DMS53 (cell line): ENCODE measurements at regions not wholly inside any gene's neighbourhood (a gene's known extent, or its start where the extent isn't known, plus 50 kb on each side); places are given as distances from the start of the nearest gene placed in this dataset.
A peak's percentile ranks its signal among the peaks of the same experiment; 100 is the strongest.

Experiments
- DNase-seq: peaks from one replicate; lab custom pipeline; 2025; lab: John Stamatoyannopoulos, UW

DNA sequence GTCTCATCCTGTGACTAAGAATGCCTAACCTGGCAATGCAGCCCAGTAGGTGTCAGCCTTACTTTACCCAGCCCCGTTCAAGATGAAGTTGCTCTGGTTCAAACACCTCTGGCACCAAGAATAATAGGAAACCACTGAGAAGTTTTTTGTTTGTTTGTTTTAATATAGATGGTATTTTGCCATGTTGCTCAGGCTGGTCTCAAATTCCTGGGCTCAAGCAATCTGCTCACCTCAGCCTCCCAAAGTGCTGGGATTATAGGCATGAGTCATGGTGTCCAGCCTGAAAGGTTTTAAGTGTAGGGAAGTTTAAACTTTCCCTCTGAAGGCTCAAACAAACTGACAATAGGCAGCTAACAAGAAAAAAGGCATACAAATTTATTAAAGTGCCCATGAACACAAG, 51.2 kb upstream of the ABCC4 start:
- DNase-seq: no peak

DNA sequence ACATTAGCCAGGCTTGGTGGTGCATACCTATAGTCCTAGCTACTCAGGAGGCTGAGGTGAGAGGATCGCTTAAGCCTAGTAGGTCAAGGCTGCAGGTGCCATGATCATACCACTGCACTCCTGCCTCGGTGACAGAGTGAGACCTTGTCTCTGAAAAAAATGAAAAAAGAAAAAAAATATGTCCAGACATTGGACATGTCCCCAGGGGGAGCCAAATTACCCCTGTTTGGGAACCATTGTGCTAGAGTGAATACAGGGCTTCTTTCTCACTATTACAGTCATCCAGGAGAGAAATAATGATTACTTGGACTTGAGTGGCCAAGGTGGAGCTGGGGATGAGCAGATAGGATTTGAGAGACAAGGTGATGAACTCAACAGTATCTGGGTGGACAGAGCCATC, 52.9 kb upstream of the ABCC4 start:
- DNase-seq: no peak

DNA sequence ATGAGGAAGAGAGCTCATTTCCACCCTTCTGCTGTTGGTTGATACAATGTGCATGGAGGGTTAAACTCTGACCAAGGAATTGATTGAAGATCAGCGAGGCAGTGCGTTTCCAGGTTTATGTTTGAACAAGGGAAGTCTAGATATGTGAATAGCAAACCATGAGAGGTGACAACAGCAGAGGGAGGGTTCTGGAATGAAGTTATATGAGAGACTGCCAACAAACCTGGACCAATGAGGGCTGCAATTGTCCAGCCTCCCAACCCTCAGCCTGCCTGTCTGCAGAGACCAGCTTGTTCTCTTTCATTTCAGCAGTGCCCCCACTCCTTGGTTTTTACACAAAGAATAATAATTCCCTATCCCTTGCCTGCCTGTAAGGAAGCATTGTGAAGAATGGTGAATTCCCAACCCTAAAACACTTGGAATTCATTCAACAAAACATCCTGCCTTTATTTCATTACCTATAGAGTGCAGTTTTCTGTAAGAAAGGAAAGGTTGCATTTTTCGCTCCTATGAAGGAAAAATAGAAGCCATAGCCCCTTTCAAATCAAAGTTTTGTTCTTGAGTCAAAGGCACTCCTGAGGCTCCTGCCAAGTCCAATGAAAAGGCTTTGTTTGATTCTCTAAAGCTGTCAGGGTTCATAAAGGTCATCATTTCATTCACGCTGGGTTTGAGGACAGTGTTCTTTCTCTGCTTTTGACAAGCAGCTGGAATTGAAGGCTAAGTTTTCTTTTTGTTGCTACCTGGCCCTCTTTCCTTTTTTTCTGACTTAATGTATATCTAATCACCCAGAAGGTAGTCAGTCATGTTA, 53.6 kb upstream of the ABCC4 start:
- no peak for DNase-seq

DNA sequence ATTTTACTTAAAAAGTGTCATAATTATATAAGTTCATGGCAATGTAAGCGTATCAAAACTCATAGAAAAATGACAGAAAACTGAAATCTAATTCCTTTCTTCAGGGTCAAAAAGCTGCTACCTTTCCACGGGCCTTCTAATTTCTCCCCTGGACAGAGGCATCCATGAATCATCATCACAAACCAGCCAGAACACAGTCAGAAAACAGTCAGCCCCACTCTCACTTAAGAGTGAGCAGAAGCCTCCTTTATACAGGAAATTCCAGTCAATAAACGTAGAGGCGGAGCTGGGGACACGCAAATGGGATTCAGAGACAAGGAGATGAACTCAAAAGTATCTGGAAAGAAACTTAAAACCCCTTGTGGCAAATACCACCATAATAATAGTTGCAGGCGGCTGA, 54.2 kb upstream of the ABCC4 start:
- DNase-seq: no peak

DNA sequence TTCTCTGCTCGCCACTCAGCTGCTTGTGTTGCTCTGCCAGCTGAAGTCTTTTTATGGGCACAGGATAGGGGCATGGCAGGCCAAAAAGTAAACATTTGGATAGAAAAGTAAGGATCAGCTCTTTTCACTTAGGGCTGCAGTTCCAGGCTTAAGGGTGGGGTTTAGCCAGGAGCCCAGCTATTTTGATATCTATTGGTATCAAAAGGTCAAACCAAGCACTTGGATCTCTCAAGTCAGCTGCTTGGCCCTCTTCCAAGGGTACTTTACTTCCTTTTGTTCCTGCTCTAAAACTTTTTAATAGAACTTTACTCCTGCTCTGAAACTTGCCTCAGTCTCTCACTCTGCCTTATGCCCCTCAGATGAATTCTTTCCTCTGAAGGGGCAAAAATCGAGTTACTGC, 55.7 kb upstream of the ABCC4 start:
- DNase-seq: no peak

DNA sequence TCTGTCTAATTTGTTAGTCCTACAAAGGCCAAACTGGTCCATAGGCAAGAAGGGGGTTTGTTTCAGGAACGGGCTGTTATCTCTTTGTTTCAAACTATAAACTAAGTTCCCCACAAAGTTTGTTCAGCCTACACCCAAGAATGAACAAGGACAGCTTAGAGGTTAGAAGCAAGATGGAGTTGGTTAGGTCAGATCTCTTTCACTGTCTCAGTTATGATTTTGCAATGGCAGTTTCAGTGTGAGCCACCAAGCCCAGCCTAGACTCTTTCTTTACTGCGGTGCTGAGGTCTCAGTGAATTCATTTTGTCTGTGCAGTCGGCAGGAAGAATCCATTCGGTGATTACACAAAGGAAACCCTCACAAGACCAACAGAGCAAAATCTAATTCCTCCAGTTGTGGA, 56.6 kb upstream of the ABCC4 start:
- no peak for DNase-seq

DNA sequence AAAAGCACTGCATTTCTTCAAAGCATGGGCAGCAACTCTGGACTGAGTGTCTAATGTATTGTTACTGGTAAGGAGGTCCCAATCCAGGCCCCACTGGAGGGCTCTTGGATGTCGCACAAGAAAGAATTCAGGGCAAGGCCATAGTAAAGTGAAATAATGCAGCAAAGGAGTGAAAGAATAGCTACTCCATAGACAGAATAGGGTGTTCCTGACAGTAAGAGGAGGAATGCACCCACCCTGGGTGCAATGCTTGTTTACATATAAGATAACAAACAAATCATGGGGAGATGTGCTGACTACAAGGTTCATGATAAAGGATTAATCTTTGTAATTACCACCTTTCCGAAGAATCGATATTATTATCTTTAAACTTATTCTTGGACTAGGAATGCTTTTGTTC, 58.8 kb upstream of the ABCC4 start:
- no peak for DNase-seq

DNA sequence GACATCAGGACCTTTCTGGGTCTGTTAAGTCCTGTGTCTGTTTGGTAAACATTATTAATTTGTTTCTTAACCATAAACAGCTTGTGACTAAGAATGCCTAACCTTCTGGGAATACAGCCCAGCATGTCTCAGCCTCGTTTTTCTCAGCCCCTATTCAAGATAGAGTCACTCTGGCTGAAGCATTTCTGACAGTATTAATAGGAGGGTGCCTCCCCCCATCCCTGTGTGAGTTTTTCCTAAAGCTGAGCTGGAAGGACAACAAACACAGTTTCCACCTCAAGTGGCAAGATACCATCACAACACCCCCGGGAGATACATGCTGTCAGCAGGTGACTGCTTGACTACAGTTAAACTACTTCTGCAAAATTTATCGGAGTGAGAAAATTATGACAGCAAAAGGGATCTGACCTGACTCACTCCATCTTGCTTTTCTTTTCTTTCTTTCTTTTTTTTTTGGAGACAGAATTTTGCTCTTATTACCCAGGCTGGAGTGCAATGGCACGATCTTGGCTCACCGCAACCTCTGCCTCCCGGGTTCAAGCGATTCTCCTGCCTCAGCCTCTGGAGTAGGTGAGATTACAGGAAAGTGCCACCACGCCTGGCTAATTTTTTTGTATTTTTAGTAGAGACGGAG, 59.3 kb upstream of the ABCC4 start:
- DNase-seq: no peak

DNA sequence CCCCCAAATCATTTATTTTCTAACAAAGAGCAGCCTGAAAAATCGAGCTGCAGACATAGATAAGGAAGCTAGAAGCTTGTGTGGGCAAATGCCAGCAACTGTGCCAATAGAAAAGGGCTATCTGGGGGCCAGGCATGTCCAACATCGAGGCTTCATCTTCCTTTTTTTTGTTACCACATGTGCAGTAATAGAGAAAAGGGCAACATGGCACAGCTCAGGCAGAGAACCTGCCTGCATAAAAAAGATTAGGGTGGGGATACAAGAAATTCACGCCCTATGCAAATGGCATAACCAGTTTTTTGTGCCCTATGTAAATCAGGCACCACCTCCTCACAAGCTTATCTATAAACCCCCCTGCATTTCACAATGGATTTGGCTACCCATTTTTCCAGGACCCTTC, 60.4 kb upstream of the ABCC4 start:
- DNase-seq: no peak

DNA sequence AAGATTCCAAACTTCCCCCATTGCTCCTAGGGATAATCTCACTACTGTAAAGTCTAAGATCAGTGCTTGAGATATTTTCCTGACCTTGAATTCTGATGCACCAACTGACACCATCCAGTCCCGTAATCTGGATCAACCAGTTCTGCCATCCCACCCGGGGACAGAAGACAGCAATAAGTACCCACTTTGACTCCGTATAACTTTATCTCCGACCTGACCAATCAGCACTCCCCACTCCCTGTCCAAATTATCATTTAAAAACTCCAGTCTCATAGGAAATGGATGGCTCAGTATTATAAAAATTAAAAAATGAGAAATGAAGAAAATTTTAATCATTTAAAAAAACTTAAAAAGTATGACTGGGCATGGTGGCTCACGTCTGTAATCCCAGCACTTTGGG, 61.4 kb upstream of the ABCC4 start:
- DNase-seq: no peak

DNA sequence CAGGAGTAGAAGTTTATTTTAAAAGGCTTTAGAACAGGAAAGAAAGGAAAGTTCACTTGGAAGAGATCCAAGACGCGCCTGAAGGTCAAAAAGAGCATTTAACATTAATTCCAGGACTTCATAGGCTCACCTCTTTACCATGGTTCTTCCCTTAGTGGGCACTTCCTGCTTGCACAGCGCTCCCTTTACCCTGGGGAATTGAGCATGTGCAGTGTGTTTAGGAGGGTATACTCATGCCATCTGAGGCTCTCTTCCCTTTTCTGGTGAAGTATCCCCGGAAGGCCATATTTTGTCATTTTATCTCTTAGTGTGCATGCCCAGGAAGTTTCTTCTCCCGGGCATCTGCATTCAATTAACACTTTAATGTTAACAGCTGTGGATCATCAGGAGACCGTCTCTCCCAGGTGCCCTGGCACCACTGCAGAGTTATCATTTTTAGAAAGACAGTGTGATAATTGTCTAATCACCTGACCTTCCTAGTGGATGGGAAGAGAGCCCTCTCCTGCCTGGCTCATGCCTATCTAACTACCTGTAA, 66.1 kb upstream of the ABCC4 start:
- DNase-seq: no peak

DNA sequence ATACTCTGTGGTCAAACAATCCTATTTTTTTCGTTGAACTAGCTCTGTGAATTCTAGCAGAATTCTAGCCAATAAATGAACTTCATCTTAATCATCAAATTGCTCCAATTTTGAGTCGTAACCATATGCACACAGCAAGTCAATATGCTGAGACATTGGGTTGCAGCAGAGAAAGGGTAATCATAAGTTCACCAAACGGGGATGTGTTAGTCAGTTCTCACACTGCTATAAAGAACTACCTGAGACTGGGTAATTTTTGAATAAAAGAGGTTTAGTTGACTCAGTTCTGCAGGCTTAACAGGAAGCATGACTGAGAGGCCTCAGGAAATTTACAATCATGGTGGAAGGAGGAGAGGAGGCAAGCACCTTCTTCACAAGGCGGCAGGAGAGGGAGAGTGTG, 67.7 kb upstream of the ABCC4 start:
- DNase-seq: no peak

DNA sequence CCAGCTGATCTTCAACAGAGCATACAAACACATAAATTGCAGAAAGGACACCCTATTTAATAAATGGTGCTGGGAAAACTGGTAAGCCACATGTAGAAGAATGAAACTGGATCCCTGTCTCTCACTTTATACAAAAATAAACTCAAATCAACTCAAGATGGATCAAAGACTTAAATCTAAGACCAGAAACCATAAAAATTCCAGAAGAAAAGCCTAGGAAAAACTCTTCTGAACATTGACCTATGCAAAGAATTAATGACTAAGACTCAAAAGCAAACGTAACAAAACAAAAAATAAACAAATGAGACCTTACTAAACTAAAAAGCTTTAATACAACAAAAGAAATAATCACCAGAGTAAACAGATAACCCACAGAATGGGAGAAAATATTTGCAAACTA, 74.5 kb upstream of the ABCC4 start:
- no peak for DNase-seq

DNA sequence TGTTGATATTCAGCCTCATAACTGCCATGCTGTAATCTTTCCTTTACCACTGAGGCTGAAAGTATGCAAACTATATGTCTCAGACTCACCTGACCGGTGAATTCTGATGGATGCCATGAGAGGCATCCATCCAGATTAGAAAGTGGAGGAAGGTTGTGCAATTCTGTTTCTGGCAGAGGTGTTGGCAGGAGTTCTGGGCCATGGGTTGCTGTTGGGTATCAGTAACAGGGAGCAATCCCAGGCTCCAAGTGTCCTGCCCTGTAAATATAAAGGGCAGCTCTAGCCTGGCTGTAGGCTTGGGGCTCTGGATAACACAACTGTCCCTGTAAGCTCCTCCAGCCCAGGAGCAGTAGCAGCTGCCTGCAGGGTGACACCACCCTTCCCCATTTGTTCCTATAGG, 77.4 kb upstream of the ABCC4 start:
- no peak for DNase-seq

DNA sequence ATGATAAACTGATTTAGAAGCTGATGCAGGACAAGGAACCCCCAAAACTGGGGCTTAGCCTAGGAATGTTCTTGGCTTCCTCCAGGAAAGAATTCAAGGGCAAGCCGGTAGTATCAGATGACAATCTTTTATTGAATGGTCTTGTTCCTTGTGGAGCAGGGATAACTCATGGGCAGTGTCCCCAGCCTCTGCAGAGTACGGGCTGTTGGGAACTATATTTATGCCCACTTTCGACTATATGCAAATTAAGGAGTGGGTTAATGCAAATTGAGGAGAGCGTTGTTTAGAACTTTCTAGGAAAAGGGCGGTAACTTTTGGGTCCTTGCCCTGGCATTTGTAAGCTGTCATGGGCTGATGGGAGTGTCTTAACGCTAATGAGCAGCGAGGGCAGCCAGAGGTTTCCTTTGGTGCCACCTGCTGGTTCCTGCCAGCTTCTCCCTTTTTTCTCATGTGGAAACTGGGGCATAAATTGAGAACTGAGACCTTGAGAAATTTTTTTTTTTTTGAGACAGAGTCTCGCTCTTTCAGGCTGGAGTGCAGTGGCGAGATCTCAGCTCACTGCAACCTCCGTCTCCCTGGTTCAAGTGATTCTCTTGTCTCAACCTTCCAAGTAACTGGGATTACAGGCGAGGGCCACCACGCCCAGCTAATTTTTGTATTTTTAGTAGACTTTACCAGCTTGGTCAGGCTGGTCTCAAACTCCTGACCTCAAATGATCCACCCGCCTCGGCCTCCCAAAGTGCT, 79.4 kb upstream of the ABCC4 start:
- DNase-seq: peak; percentile 76

DNA sequence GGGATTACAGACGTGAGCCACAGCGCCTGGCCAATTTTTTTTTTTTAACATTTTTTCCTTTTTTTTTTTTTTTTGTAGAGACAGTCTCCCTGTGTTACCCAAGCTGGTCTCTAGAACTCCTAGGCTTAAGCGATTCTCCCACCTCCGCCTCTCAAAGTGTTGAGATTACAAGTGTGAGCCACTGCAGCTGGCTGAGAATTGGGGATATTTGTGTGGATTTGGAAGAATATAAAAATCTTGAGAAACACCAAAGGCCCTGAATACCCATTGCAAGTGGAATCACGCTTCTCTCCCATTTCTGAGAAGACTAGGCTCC, 79.9 kb upstream of the ABCC4 start:
- no peak for DNase-seq

DNA sequence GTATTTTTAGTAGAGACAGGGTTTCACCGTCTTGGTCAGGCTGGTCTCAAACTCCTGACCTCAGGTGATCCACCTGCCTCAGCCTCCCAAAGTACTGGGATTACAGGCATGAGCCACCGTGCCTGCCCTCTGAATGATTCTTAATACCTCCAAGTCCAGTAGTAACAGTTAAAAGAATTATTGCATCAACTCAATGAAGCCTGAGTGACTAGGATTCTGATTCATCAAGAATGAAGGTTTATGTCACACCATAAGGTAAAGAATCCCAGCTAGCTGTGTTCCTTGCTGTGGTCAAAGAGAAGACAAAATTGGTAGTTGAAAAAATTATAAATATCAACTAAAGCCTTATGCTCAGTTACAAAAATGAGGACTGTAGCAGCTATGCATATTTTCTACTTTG, 81.2 kb upstream of the ABCC4 start:
- DNase-seq: no peak

DNA sequence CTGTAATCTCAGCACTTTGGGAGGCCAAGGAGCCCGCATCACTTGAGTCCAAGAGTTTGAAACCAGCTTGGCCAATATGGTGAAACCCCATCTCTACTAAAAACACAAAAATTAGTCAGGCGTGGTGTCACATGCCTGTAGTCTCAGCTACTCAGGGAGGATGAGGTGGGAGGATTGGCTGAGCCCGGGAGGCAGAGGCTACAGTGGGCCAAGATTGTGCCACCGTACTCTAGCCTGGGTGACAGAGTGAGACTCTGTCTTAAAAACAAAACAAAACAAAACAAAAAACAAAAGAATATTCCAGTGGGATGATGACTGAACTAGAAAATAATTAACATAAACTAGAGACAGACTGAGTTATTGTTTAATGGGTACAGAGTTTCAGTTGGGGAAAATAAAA, 81.7 kb upstream of the ABCC4 start:
- no peak for DNase-seq

DNA sequence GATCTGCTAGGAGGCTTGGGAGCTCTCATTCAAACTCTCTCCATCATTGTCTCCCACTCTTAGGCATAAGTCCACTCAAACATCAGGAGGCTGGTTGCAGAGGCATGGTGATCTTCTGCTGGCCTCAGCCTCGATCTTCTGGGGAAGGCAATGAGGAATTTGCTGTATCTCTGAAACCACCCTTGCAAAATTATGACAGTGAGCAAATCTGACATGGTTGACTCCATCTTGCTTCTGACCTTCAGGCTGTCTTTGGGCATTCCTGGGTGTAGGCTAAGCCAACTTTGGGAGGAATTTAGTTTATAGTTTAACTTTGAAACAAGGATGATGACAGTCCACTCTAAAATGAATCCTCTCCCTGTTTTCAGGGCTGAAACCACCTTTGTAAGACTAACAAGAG, 84.1 kb upstream of the ABCC4 start:
- no peak for DNase-seq

DNA sequence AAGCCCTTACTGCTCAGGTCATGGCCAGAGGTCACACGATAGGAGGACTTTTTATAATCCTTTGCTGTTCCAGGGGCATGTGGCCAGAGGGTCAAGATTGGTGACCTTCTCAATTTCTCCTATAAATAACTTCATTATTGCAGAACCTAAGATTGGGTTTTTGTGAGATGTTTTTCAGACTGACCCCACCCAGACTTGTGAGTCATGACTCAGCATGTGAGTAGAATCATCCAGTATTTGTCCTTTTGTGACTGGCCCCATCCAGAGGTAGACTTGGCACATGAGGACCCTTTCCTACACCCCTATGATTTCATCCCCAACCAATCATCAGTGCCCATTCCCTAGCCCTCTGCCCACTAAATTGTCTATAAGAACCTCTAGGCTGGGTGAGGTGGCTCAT, 84.5 kb upstream of the ABCC4 start:
- DNase-seq: no peak

DNA sequence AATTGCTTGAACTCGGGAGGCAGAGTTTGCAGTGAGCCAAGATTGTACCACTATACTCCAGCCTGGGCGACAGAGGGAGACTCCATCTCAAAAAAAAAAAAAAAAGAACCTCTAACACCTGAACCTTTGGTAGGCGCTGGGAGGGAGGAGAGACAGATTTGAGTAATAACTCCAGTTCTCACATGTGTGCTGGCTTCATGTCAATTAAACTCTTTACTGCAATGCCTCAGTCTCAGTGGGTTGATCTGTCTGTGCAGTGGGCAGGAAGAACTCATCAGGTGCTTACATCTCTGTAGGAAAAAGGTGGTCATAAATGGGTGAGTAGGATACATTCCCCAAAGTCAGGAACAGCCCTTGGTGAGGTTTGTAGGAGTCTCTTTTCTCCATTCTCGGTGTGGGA, 85.1 kb upstream of the ABCC4 start:
- DNase-seq: no peak

DNA sequence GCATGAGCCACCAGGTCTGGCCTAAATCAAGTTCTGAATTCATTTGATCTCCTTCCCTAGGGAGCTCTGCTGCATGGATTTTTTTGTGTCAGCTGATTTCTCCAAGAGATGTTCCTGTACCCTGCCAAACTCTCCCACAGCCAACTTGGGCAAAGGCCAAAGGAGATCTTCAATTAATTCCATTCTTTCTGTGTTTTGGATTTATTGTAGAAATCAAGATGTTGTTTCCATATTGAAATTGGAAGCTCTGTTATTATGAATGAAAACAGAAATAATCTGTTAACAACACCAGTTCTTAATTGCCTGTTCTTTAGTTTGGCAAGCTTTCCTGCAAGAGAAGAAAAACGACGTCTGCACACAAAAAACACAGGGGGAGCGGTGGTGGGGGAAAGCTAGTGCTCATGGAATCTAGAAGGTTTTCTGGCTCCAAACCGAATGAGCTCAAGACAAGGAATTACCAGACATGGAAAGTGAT, 86.5 kb upstream of the ABCC4 start:
- no peak for DNase-seq

DNA sequence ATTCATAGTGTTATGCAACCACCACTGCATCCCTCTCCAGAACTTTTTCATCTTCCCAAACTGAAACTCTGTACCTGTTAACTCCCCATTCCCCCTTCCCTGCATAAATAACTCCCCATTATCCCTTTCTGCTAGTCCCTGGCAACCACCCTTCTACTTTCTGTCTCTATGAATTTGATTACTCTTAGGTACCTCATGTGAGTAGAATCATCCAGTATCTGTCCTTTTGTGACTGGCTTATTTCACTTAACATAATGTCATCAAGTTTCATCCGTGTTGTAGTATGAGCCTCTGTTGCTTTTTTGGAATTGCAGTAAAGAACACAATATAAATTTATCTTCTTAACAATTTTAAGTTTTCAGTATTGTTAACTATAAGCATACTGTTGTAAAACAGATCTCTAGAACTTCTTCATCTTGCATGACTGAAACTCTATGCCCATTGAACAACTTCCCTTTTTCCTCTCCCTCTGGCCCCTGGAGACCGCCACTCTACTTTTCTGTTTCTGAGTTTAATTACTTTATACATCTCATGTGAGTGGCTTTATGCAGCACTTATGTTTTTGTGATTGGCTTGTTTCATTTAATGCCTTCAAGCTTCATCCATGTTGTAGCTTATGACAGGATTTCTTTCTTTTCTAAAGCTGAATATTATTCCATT, 87.3 kb upstream of the ABCC4 start:
- DNase-seq: no peak
